Smooth muscle cell of the brain vasculature (primary cell): ENCODE measurements at regions not wholly inside any gene's neighbourhood (a gene's known extent, or its start where the extent isn't known, plus 50 kb on each side); places are given as distances from the start of the nearest gene placed in this dataset.
"Not testable (repeated sequence)": the region's sequence is repeated elsewhere in the genome, so short reads cannot be mapped to it uniquely, and the experiment has no call there.

Experiments
- DNase-seq: peaks from one replicate; pipeline ENCODE4 v3.0.0-alpha.2; 2012; ENCODE audit warnings: low read depth, low spot score

DNA sequence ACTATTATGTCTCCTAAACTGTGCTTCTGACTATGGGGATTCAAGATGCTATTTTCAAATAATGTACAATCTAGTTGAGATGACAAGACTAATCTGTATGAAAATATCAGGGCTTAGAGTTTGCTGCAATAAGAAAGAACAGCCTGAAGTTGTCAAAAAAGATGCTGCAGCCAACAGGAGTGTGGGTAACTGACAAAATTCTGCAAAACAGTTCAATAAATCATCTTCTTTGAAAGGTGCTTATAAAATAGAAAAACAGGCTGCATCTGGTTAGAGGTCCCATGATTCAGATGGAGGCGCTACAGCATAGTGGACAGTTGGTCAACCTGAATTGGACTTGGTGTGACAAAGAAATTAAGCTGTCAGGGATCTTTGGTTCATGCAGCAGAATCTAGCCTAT, 511.0 kb downstream of the XPNPEP1 start:
- DNase-seq = no peak

DNA sequence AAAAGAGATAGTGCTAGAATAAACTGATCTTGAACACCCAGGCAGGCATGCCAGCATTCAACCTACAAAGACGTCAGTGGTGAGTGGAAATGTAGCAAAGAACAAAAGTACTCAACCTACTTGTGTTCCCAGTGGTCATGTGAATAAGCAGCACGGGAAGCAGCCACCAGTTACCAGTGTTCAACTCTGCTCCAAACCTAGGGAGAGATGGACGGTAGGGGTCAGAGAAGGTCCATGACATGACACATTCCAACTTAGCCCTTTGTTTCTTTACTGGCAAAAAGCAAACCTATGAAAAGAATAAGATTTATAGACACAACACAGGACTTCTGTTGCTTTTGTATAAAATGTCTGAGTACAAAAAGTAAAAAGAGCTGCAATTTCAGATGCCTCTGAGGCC, 511.4 kb downstream of the XPNPEP1 start:
- no peak for DNase-seq

- DNase-seq = no peak
Measured at GRCh38 chr10:109405338-109405737, 518.0 kb downstream of the XPNPEP1 start.

- DNase-seq = no peak
Measured at GRCh38 chr10:109403551-109403950, 519.8 kb downstream of the XPNPEP1 start.

- no peak for DNase-seq
Measured at GRCh38 chr10:109393425-109393824, 529.9 kb downstream of the XPNPEP1 start.

DNA sequence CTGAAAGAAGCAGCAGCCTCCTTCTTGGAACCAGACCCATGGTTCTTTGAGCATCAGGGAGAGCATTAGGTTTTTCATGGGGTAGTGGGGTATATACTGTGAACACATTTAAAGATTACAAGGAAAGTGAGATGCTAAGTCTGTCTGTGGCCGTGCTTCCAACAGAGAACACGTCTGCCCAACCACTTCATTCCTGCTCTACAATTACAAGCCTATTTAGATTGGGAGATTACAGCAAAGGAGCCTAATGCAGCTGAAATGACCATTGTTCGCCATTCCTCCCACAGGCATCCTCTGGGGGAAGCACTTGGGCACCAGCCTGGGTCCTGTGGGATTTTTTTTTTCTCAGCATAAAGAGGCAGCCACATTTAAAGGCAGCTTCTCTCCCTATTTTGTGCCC, 536.4 kb downstream of the XPNPEP1 start:
- DNase-seq = no peak

GRCh38 chr10:109386101-109386500, 537.2 kb downstream of the XPNPEP1 start:
- DNase-seq = no peak

- no peak for DNase-seq
Measured at GRCh38 chr10:109379186-109379585, 544.1 kb downstream of the XPNPEP1 start.

GRCh38 chr10:109374215-109374614, 549.1 kb downstream of the XPNPEP1 start:
- DNase-seq = no peak

DNA sequence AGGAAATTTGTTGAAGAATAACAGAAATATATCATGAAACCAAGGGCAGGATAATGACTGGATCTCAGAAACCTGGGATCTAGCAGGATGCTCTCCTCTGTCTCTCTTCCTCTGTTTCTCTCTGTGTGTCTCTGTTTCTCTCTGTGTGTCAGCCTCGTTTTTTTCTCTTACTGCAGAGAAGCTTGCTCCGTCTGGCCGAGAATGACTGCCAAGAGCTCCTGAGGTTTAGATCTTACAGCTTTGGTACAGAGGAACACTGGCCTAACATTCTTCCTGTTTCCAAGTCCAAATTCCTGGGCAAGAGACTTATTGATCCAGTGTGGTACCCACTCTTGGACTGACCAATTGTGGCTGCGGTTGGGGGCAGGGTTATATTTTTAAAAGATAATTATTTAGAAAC, 564.0 kb downstream of the XPNPEP1 start:
- DNase-seq = no peak

GRCh38 chr10:109358325-109358724, 565.0 kb downstream of the XPNPEP1 start:
- no peak for DNase-seq

DNA sequence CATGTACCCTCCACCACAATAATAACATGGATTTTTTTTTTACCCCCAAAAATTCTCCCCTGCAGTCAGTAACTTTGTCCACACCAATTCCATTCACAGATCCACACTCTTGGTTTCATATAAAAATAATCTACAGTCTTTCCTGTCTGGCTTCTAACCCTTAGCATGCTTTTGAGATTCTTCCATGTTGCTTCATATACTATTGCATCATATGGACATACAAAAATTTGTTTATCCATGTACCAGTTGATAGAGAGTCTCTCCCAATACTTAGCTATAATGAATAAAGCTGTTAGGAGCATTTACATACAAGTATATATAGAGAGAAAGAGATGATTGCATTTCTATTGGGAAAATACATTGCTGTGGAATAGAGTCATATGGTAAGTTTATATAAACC, 575.0 kb downstream of the XPNPEP1 start:
- no peak for DNase-seq

DNA sequence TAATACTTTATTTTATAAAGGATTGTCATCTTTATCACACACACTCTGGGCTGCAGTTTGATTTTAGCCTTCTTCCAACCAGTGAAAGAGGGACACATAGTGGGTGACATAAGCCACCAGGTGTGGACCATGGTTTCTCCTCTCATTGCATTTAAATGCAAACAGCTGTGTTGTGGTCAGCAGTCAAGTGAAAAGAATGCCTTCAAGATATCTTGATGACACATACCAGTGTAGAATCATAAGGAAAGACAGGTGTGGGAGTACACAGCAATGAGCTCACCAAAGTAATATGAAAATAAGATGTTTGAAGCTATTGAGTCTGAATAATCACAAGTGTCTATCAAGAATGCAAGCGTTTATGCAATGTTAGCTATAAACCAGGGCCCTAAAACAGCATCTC, 580.0 kb downstream of the XPNPEP1 start:
- DNase-seq = no peak

DNA sequence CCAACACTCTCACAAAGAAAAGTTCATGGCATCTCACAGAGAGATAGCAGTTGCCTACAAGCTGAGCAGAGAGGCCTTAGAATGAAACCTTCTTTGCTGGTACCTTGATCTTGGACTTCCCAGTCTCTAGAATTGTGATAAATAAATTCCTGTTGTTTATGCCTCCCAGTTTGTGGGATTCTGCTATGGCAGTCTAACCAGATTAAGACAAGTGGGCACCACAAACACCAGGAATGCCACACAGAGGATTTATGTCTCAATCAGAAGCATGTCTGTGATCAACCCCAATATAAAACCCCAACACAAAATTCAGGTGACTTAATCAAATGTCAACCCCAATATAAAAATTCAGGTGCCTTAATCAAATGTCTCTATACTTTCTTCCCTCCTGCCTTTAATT, 581.3 kb downstream of the XPNPEP1 start:
- no peak for DNase-seq

GRCh38 chr10:109328001-109328400, 595.3 kb downstream of the XPNPEP1 start:
- DNase-seq = no peak

DNA sequence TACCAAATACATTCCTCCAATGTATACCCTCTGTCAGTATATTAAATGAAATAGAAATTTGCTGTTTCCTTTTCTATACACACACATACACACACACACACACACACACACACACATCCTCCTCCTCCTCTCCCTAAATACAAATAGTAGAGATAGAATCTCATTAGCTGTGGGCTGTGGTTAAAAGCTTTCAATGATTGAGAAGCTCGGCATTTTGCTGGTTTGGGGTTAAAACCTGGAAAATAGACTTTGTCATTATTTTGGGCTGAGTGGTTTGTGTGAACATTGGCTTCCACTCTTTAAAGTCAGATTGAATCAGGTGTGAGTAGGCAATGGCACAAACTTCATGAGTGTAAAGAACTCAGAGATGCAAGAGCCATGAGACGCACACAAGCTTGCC, 596.0 kb downstream of the XPNPEP1 start:
- DNase-seq = no peak

DNA sequence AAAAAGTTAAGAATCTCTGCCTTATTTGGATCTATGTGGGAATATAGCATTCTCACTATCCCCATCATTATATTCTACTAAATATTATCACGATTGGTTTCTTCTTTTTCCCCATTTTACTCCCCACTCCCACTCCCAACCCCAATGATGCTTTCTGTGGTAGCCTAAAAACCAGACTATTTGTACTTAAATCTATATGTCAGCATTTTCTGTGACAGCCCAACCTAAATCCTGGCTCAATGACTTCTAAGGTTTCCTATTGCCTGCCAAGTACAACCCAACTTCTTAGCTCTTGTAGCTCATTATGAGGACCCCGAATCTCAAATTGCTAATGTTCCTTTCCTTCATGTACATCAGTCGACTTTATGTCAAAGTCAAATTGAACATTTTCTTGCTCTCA, 598.6 kb downstream of the XPNPEP1 start:
- DNase-seq = no peak

DNA sequence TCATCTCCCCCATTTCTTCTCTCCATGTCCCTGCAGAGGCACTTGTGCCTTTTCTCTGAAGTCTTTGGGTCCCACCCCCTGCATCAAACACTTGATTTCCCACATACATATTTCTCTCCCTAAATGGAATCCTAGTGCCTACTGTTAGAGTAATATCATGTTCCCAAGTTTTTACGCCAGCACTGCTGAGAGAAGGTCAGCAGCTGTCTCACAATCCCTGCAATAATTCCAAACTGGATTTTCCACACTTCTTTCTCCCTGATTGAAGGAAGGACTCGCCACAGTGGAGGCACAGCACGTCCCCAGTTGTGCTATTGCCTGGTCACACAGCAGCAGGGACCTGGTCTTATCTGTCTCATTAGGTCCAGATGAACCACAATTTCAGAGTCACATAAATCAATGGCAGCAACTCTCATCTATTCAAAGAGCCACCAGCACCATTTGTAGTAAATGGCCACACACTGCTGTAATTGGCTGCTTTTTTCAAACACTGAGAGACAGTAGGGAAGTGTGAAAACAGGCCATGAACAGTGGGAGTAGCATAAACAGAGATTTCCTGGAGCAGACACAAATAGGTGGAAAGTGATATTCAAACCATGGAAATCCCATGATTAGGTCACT, 605.5 kb downstream of the XPNPEP1 start:
- no peak for DNase-seq

GRCh38 chr10:109314016-109314415, 609.3 kb downstream of the XPNPEP1 start:
- not testable (repeated sequence) for DNase-seq

DNA sequence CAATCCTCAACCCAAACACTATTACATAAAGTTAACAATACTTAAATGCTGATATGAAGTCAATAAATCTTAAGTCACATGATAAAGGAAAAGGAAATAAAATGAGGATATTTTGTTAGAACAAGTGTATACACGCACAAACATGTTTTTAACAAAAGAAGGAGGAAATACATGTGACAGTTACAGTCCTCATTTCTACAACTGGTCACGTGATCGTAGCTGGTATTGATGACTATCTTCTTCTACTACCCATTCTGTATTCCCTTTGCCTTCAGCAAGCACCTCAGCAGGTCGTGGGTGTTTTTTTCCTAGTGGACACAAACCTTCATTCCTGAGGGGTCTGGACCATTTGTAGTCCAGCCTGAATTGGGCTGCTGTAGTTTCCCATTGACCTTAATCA, 610.8 kb downstream of the XPNPEP1 start:
- not testable (repeated sequence) for DNase-seq

DNA sequence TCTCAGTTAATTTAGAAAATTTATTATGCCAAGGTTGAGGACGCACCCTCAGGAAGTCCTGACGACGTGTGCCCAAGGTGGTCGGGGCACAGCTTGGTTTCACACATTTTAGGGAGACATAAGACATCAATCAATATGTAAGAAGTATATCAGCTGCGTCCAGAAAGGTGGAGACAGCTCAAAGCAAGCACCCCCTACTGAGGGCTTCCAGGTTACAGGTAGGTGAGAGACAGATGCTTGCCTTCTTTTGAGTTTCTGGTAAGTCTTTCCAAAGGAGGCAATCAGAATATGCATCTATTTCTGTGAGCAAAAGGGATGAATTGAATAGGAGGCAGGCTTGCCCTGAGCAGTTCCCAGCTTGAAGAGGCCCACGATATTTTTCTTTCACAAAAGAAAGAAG, 614.3 kb downstream of the XPNPEP1 start:
- DNase-seq = no peak

DNA sequence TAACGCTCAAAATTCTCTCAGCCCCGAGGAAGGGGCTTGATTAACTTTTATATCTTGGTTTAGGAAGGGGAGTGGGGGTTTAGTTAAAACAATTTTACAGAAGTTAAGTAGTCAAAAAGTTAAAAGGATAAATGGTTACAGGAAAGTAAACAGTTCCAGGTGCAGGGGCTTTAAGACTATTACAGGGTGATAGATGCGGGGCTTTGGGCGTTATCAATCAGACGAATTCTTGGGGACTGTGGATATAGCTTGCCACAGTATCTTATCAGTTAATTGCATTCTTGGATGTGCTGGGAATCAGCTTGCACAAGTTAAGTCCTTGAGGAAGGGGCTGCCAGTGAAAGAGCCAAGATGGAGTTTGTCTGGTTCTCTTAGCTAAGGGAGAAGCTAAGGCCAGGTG, 616.2 kb downstream of the XPNPEP1 start:
- DNase-seq = not testable (repeated sequence)

GRCh38 chr10:109306698-109307097, 616.6 kb downstream of the XPNPEP1 start:
- DNase-seq = no peak

GRCh38 chr10:109287858-109288257, 635.5 kb downstream of the XPNPEP1 start:
- no peak for DNase-seq
